Glomerular visceral epithelial cell (primary cell): ENCODE measurements at regions not wholly inside any gene's neighbourhood (a gene's known extent, or its start where the extent isn't known, plus 50 kb on each side); places are given as distances from the start of the nearest gene placed in this dataset.

Source experiments
- DNase-seq: peaks from one replicate; pipeline ENCODE4 v3.0.0-alpha.2; 2016; ENCODE audit errors: extremely low spot score

DNA sequence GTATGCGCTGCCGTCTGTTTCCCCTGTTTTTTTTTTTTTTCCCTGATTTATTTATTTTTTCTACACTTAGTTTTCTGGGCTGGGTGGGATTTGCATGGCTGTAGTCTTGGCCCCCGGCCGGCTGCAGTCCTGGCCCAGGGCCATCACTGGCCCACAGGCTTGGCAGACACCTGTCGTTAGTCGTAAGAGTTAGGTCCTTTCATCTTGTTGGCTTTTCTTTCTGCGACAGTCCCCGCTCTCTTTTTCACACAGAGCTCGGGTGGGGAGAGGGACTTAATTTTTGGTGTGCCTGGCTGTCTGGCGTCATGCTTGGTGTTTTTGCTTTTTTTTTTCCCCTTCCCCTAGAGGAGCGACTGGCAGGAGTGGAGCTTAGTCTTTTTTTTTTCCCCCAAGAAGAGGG, 183.4 kb downstream of the KLF13 start:
- DNase-seq: no peak

DNA sequence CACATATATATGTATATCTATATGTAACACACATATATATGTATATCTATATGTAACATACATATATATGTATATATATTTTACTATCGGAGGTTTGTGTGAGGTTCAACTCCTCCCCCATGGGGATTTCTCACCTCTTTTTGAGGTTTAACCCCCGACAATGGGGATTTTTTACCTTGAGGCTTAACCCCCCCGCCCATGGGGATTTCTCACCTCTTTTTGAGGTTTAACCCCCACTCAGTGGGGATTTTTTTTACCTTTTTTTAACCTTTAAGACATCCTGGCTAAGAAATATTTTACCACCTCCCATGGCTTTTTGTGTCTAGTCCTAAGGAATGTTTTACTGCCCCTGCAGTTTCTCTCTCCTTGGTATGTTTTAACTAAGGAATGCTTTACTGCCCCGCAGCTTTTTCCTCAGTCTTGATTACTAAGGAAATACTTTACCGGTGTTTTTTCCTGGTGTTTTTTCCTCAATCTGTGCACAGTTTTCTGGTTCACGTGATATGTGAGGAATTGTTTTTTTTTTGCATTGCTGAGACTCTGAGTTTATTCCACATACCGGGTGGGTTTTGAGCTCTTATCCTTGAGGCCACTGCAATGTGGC, 185.2 kb downstream of the KLF13 start:
- DNase-seq: no peak

DNA sequence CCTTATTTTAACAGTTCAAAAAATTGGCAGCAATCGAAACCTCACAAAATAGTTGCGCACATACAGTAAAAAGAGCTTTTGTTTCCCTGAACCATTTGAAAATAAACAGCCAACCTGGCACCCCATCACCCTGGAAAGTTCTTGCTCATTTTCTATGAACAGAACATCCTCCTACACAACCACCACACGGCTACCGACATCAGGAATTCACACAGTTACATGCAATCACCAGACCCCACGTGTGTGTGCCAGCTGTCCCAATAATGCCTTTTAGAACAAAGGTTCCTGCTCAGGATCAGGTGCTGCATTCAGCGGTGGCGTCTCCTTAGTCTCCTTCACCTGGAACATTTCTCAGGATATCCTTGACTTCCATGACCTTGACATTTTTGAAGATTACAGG, 186.5 kb downstream of the KLF13 start:
- no peak for DNase-seq

DNA sequence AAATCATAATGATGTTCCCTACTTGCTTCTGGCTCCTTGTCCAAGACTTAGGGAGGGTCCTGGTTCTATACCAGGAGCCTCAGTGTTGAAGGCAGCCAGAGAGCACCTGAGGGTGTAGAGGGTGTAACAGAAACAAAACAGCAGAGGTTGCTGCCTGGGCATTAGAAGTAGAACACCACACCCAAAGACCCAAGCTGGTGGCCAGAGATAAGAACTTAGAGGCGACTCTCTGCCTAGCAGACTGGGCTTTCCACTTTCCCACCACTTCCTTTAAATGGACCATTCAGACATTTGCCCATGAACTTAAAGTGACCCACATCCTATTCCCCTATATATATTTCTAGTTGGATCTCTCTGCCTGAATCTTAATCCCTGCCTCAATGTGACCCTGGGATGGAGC, 189.8 kb downstream of the KLF13 start:
- no peak for DNase-seq

DNA sequence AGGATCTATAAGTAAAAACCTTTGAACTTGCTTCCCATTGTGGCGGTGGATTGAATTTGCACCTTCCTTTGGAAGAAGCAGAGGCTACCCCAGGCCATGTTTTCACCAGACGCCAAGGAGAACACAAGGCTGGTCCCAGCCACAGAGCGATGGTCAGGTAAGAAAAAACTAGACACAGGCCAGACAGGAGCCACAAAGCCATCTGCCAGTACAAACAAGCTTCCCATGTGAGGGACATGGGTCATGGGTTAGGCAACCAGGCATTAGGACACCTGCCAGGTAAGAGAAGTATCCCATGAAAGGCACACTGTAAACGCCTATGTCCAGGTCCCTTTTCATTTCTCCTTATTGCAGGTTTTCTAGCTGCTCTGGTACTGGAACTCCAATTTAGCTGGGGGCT, 190.2 kb downstream of the KLF13 start:
- no peak for DNase-seq

DNA sequence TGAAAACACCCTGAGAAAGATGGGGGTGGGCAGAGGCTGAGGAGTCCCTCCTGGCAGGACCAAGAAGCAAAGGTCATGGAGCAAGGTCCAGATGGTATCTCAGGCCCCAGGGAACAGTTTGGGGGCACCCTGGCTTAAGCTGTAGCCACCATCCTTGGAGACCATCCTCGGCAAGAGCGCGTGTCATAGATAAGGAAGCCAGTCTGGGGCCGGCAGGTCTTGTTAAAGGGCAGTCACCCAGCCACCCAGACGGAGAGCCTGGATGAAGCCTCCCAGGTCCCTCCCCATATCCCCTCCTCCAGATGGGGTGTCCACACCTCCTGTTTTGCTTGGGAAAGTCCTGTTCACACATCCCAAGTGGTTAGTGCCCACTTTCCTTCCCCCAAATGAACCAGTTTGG, 191.1 kb downstream of the KLF13 start:
- DNase-seq: no peak

DNA sequence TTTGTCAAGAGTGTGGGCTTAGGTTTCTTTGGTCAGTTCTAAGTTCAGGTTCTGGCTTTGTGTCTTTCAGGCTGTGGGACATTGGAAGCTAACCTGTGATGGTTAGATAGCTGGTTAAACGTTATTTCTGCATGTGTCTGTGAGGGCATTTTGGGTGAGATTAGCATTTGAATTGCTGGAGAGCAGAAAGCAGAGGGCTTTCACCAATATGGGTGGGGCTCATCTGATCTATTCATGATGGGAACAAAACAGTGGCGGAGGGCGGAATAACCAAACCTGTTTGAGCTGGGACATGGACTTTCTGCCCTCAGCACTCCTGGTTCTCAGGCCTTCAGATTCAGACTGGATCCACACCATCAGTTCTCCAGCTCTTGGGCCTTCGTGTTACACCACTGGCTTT, 195.4 kb downstream of the KLF13 start:
- DNase-seq: no peak

DNA sequence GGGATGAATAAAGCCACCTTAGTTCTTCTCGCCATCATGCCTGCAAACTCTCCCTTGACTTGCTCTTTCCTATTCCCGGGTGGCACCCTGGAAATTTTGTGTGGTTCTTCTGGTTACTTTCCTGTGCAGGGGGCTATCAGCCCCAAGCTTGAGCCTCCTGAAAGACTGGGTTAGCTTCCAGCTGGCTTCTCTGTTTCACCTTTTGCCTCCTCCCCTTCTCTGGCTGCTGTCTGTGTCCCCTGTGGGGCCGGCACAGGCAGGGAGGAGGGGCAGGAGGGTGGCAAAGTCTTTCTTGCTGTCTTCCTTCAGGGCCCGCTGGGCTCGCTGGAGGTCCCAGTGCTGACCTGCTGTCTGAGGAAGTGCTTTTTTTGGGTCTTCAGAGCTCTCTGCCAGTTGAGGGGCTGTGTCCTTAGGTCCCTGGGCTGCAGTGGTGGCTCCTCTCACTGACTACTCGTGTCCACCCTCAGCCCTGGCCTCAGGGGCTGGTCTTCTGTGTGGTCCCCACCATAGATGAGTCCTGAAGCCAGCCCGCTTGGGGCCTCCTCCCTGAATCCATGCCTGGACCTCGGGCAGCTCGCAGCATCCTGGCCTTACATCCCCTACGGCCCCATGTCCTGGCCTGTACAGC, 196.5 kb downstream of the KLF13 start:
- no peak for DNase-seq

DNA sequence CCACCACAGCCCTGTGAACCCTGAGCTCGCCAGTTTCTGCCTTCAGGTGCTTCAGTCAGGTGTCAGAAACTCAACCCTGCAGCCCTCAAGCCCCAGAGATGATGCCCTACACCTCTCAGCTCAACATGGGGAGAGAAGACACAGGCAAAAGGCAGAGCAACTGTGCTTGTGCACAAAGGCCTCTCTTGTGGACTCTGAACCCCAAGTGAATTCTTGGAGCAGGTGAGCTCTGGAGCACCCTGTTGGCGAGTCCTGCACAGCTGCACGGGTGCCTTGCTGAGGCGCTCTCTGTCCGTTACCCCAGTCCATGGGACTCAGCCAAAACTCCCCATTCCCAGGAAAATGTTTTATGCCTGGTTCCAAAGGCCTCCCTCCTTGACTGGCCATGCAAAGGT, 197.0 kb downstream of the KLF13 start:
- no peak for DNase-seq

DNA sequence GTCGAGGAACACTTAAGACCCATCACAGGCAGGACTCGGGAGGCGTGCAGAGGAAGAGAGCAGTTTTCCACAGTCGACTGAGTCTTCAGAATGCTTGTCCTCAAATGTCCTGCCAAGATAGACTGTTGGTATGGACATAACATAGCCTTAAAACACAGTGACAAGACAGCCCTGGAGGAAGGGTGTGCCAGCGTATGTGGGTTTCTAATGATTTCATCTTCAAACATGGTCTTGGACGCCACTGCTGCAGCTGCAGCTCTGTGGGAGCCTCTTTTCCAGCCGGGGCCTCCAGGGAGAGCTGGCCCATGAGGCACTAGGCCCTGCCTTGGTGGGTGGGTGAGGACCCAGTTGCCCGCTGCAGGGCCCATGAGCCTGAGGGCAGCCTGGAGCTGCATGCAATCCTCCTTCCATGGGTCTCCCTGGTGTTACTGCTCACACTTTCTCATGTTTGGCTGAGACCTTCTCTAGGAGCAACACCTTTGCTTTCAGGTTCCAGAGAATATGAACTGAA, 198.6 kb downstream of the KLF13 start:
- DNase-seq: no peak

DNA sequence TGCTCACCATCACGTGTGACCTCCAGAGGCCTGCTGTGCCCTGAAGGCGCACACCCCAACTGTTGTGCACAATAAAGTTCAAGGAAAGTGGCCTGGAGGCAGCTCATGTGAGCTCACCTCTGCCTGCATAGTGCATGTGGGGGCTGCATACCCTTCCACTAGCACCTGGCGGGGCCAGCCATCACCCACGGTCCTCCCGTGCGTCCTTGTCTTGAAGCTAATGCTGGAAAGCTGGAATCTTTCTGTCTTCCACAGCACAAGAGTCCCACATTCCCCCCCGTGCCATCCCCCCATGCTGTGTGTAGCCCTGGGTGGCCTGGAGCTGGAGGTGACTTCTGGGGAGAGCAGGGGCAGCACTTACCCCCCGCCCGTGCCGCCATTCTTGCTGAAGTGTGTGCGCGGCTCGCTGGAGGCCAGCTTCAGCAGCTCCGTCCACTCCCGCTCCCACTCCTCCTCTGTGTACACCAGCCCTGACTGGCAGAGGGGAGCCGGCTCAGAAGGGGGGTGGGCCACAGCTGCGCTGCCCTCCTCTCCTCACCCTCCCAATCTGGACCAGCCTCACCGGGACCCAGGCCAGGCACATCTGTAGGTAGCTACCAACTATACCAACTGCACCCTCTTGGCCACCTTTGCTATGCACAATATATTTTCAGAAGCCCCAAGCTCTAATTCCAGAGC, 199.5 kb downstream of the KLF13 start:
- DNase-seq: no peak

DNA sequence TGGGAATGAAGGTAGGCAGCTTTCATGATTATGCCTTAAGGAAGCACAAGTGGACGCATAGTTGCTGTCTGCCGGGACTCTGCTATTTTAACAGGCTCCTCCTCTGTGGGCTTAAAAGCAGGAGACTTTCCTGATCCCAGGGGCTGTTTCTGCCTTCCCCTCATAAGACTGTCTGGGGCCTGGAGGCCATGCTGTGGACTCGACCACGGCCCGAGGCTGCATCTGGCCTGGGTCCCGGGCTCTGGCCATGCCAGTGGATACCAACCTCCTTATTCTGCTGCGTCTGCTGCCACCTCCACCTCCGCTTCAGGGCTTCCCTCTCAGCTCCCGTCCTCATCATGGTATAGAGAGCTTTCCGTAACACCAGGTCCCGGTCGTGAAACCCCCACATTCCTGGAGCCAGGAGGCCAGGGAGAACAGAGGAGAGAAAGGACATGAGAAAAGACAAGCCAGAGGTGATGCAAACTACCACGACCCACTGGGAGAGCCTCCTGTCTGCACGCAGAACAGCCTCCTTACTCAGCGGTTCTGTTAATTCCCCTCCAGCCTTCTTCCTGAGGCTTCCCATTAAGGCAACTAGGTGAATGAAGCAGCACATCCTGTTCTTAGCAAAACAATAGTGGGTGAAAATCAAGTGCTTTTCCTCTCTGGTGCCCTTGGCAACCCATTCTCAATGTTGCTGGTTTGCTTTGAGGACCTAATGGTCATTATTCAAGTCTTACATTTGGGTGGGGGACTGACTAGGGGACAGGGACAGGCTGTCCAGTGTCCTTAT, 200.5 kb downstream of the KLF13 start:
- DNase-seq: no peak

DNA sequence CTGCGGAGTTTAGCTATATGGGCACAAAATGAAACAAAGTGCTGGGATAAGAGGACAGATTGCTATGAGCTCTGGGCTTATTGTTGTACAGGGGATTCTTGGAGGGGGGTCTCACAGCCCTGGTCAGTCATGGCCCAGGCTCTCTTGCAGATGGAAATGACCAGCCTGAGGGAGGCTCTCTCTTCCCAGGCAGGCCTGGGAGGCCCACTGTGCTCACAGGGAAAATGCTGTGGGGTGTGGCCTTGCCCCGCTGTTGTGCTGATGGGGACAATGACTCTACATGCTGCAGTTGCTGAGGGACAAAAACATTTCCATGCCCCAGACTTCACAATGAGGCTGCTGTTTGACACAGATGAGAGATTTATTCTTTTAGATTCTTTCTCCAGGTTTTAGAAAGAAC, 202.2 kb downstream of the KLF13 start:
- DNase-seq: no peak

DNA sequence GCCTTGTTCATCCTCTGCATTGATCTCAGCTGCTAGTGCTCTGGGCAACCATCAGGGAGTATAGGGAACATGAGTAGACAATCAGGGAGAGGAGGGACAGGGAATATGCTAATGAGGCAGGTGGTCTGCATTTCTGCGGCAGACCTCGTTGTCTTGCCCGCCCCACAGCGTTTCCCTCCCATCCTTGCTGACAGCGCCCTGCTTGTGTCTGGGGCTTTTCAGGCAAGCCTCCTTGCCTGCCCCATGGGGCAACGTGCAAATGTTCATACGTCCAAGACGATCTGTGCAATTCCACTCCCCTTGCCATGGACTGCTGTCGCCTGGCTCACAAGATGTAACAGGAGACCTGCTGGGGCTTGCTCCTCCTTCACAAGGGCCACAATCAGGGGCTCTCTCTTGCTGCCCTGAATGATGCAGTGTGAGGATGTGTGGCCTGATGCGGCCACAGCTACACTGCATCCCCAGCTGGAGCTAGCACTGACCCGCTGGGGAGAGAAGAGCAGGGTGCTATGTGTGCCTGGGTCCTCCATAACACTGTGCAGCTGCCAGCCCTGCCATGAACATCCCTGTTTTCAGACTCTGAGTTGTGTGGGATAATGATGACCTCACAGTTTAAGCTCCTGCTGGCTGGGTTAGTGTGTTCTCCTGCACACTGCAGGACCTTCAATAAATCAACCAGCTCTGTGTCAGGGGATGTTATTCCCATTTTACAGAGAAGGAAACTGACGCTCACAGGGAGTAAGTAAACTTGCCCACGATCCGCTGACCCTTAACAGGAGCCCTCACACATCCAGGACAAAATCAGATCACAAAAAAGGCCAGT, 211.3 kb downstream of the KLF13 start:
- no peak for DNase-seq

DNA sequence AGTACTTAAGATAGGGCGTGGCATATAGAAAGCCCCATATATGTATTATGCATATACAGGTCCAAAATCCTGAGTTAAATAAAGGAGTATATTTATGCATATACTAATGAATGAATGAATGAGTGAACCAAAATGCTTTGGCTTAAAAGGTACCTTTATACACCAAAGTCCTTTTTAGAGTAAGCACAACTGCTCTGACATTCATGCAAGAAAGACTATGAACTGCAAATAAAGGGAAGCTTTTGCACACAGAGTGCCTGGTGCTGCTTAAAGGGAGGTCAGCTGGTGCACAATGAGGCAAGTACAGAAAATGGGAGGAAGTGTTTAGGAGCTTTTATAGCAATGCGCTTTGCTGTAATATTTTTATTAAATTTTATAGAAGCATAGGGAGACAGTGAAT, 214.0 kb downstream of the KLF13 start:
- DNase-seq: no peak

DNA sequence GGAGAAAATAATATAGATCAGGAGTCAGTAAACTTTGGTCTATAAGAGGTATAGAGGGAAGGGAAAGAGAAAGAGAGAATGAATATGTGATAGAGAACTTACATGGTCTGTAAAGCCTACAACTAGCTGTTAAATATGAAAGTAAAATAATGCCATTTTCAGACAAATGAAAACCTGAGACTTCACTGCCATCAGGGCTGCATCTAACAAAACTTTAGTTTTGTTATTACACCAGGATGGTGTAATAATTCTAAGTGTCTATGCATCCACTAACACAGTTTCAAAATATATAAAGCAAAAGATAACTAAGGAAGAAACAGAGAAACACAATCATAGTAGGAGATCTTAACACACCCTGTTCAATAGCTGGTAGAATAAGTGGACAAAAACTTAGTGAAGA, 217.7 kb downstream of the KLF13 start:
- DNase-seq: no peak

DNA sequence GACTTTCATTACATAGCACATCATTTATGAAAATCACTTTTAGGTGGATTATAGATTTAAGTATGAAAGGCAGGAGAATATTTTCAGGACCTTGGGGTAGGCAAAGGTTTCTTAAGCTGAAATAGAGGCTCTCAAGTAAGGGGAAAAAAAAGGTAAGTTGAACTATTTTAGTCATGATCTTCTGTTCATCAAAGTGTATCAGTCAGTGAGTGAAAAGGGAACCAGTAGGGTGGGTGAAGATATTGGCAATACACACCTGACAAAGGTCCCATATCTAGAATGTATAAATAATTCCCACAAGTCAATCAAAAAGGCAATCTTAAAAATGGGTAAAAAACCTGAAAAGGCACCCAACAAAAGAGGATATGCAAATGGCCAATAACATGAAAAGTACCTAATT, 218.6 kb downstream of the KLF13 start:
- no peak for DNase-seq

DNA sequence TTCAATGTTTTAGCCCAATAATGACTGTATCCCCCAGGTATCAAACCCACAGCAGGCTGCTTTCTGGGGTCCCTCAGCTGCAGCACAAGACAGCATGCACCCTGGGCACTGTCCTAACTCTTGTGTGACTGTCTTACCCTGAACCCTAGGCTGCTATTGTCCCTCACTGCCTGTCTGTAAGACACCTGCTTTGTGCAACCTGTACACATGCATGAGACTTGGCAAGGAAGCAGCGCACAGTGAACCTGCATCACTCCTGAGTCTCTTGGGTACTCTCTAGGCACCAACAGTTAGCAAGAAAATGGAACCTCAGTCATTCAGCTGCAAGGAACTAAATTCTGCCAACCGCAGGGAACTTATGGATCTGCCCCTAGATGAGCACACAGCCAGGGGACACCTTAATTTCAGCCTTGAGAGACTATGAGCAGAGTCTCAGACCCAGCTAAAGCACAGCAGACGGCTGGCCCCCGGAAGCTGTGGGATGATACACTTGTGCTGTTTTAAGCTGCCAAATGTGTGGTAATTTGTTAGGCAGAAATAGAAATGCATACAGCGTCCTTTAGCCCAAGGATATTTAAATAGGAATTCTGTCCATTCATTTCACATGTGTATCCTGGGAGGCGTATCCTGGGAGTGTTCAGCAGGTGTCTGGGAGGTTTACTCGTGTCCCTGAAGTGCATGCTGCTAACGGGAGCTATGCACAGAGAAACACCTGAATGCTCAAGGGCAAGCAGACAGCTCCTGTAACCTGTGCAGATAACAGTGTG, 223.8 kb downstream of the KLF13 start:
- no peak for DNase-seq

DNA sequence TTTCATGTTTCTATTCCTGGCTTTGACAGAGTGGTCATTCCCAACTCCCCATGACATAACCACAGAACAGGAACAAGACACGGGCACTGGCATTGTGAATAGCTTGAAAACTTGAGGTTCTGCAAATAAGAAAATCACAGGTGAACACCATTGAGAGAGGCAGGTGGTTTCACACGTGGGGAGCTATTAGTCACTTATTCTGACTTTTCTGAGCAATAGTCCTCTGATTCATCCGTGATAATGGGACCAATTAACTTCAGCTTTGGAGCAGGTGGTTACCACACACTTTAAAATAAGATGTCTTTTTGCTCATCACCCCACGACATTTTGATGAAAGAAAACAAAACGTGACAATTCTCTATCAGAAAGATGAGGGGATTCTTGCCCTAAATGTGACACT, 224.7 kb downstream of the KLF13 start:
- DNase-seq: no peak

DNA sequence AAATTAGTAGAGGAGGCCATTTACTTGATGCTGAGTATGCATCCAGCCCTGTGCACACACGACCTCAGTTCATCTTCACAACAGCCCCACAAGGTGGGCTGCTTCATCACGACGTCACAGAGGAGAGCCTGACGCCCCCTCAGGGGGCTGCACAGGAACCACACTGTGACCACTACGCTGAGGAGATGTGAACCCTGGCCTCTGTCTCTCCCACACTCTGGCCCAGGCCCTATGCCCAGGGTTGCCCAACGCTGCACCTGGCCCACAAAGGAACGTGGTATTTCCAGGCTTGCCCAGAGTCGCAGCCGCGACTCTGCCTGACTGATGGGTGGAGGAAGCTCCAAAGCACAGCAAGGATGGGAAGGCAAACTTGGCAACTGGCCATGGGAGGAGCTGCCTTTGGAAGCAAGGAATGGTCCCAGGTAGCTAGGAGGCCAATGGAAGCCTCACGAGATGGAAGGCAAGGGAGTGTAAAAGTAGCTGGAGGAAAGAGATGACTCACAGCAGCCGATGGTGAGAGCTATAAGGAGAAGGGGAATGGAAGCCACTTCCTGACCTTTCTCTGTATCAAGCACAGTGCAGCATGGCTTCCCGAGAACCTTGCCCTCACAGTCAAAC, 226.0 kb downstream of the KLF13 start:
- peak; percentile 6 for DNase-seq

DNA sequence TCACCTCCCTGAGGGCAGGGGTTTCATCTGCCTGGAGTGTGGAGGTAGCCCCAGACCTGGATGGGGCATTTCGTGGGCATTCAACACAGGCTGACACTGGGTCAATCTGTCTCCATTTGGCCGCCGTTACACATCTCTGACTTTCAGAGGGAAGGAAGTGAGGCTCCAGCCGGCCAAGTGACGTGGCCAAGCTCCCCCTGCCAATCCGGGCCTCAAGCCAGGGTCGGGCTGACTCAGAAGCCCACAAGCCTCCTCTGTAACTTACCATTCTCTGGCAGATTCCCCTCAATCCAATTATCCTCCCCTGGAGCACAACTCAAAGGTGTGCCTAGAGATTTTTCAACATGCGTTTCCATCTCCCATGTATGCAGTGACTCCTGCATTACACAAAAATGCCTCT, 227.6 kb downstream of the KLF13 start:
- DNase-seq: peak; percentile 53
